OCI-LY3 (cell line): ENCODE measurements at regions not wholly inside any gene's neighbourhood (a gene's known extent, or its start where the extent isn't known, plus 50 kb on each side); places are given as distances from the start of the nearest gene placed in this dataset.

Experiments used
- EZH2phosphoT487 ChIP-seq: fragments of 200-600 bp; shearing (Covaris generic); IDR thresholded peaks from 2 replicates; pipeline ENCODE4 v1.6.1; 2018; ENCODE audit warnings: antibody characterized with exemption, mixed run types, low read depth
- TF ChIP-seq, protein P1 (sequence below): fragments of 200-600, 300-600 bp; sonication (generic); IDR thresholded peaks from 2 replicates; pipeline ENCODE4 v1.5.1; 2014; ENCODE audit warnings: antibody characterized with exemption, low read length, low read depth

DNA sequence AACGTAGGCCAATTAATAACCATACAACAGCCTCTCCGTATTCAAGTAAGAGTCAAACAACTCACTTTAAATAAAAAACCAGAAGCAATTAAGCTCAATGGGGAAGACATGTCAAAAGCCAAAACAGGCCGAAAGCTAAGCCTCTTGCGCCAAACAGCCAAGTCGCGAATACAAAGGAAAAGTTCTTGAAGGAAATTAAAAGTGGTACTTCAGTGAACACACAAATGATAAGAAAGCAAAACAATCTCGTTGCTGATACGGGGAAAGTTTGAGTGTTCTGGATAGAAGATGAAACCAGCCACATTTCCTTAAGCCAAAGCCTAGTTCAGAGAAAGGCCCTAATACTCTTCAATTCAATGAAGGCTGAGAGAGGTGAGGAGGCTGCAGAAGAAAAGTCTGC is 53.4 kb downstream of the SIPA1L2 start:
- TF ChIP-seq, protein P1, sequence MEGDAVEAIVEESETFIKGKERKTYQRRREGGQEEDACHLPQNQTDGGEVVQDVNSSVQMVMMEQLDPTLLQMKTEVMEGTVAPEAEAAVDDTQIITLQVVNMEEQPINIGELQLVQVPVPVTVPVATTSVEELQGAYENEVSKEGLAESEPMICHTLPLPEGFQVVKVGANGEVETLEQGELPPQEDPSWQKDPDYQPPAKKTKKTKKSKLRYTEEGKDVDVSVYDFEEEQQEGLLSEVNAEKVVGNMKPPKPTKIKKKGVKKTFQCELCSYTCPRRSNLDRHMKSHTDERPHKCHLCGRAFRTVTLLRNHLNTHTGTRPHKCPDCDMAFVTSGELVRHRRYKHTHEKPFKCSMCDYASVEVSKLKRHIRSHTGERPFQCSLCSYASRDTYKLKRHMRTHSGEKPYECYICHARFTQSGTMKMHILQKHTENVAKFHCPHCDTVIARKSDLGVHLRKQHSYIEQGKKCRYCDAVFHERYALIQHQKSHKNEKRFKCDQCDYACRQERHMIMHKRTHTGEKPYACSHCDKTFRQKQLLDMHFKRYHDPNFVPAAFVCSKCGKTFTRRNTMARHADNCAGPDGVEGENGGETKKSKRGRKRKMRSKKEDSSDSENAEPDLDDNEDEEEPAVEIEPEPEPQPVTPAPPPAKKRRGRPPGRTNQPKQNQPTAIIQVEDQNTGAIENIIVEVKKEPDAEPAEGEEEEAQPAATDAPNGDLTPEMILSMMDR, result no peak
- no peak for TF ChIP-seq EZH2phosphoT487
